Adrenal gland (tissue), 9 donors: ENCODE measurements at regions not wholly inside any gene's neighbourhood (a gene's known extent, or its start where the extent isn't known, plus 50 kb on each side); places are given as distances from the start of the nearest gene placed in this dataset.

Experiments
- DNase-seq, 7 donors: peaks; one replicate each; pipeline ENCODE4 v3.0.0-alpha.2; 2019 to 2020
- H3K27ac ChIP-seq, 5 donors: fragments of 200-600 bp; sonication (generic) in 4 of 5; 1 replicate in 3 of 5; 2 replicates in 2 of 5; pipeline versions ENCODE4 v1.5.1 to v1.8.0; 2016 to 2020; ENCODE audit warnings: mild to moderate bottlenecking in 1 of 5
- H3K27me3 ChIP-seq: fragments of 200-600 bp; 2 replicates; pipeline ENCODE4 v1.8.0; 2021
- H3K36me3 ChIP-seq, 2 donors: fragments of 200-600 bp; replicated peaks in 1 of 2; 1 replicate in 1 of 2; 2 replicates in 1 of 2; pipeline versions ENCODE4 v1.5.1 to v1.8.0; 2018 to 2022
- H3K4me1 ChIP-seq, 2 donors: fragments of 200-600 bp; replicated peaks in 1 of 2; 1 replicate in 1 of 2; 2 replicates in 1 of 2; pipeline versions ENCODE4 v1.5.1 to v1.8.0; 2018 to 2021
- H3K4me3 ChIP-seq, 4 donors: fragments of 200-600 bp; sonication (generic) in 3 of 4; one replicate each; pipeline ENCODE4 v1.5.1; 2016 to 2018
- H3K9me3 ChIP-seq, 3 donors: fragments of 200-600 bp; sonication (generic) in 1 of 3; replicated peaks in 1 of 3; 1 replicate in 2 of 3; 2 replicates in 1 of 3; pipeline versions ENCODE4 v1.5.1 to v1.8.0; 2016 to 2021
- CTCF ChIP-seq, 6 experiments: fragments of 450-650 bp in 4 of 6; fragments of 200-600 bp in 2 of 6; sonication (generic) in 1 of 6; IDR thresholded peaks; 1 replicate in 5 of 6; 2 replicates in 1 of 6; pipeline versions ENCODE4 v1.5.1 to v1.8.0; 2016 to 2021; ENCODE audit warnings: antibody characterized with exemption in 6 of 6, mild to moderate bottlenecking in 2 of 6, moderate library complexity in 1 of 6
- POLR2A ChIP-seq, 2 donors: fragments of 450-650 bp; IDR thresholded peaks; one replicate each; pipeline ENCODE4 v1.6.1; 2017; ENCODE audit warnings: antibody characterized with exemption in 2 of 2, mild to moderate bottlenecking in 2 of 2, moderate library complexity in 1 of 2
- WGBS, 4 donors: extraction: QIAGEN DNeasy Blood & Tissue Kit in 2 of 4; methylation state at CpG; one replicate each; pipeline versions ENCODE4 v1.1.5 to v1.1.7; 2013 to 2017; 5-methylcytosine and 5-hydroxymethylcytosine counted together
- intact Hi-C, 2 donors: fragments of 100-400 bp; cut with DNase I; formaldehyde crosslinking; loops; one replicate each; pipeline versions ENCODE4 v1.14.1 to v1.15.0; 2022 to 2023
- donor health status: healthy with polysubstance abuse.
- donor health status: Bipolar disorder and iron deficiency.
- donor health status: DM: yes; HTN: yes; CAD: no.
- donor health status: DM: no; HTN: no; CAD: no.
- donor health status: DM: no; HTN: no; CAD: no.

DNA sequence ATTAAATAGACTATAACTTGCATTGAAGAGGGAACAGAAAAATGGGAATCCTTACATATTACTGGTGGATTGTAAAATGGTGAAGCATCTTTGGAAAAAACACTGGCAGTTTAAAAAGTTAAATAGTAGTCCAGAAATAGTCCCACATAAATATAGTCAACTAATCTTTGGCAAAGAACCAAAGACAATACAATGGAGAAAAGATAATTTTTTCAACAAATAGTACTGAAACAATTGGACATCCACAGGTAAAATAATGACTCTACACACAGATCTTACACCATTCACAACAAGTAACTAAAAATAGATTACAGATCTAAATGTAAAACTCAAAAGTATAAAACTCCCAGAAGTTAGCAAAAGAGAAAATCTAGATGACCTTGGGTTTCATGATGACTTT lies 259.1 kb upstream of the CEP162 start:
- no peaks in the 10 kb centered on the region for H3K27me3 ChIP-seq
- TF ChIP-seq POLR2A (IDR thresholded peaks at IDR 0.05): no peak
- no peak for TF ChIP-seq CTCF (IDR thresholded peaks at IDR 0.05)
- intact Hi-C loops: no loop called here

DNA sequence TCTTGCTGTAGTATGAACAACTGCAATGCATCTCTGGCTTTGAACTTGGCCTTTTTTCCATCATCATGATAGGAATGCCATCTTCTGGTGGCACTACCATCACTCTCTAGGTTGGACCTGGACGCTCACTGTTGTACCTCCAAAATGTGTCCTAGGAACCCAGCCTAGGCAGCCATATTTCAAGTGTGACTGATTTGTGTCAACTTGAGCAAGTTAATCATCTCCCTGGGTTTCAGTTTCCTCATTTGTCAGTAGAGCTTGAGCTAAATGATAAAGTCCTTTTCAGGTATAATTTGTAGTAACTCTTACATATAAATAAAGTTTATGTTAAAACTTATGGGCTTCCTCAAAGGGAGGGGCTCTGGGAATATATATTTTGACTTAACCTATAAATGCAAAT lies 241.7 kb upstream of the CEP162 start:
- Histone ChIP-seq H3K27me3 (no peaks in the 10 kb centered on the region), H3K36me3 (no peaks in the 10 kb centered on the region), H3K4me3 (no peak overlapping the region), H3K27ac (no peak overlapping the region), H3K9me3 (no peaks in the 10 kb centered on the region), H3K4me1 (no peaks in the 10 kb centered on the region)
- 50 to 79% (median 73%) methylated on average over 1 of the region's 1 CpG for WGBS, 4 donors
- intact Hi-C loops: no loop called here
- TF ChIP-seq POLR2A (IDR thresholded peaks at IDR 0.05): no peak
- no peak for TF ChIP-seq CTCF (IDR thresholded peaks at IDR 0.05)
- no peak for DNase-seq

More for the DNA sequence above, 259.1 kb upstream of the CEP162 start:
- DNase-seq: no peak
- no peaks in the 10 kb centered on the region for H3K36me3 ChIP-seq
- no peaks in the 10 kb centered on the region for H3K9me3 ChIP-seq
- no peak overlapping the region for H3K4me3 ChIP-seq
- no peaks in the 10 kb centered on the region for H3K4me1 ChIP-seq
- H3K27ac ChIP-seq: no peak overlapping the region

- Histone ChIP-seq H3K4me3 (no peak overlapping the region), H3K4me1 (no peaks in the 10 kb centered on the region), H3K9me3 (no peaks in the 10 kb centered on the region), H3K36me3 (no peaks in the 10 kb centered on the region), H3K27me3 (no peaks in the 10 kb centered on the region), H3K27ac (no peak overlapping the region)
- no peak for DNase-seq
- intact Hi-C loops: no loop called here
- no peak for TF ChIP-seq CTCF (IDR thresholded peaks at IDR 0.05)
Measured at GRCh38 chr6:84467296-84467695, 239.9 kb upstream of the CEP162 start.

GRCh38 chr6:84466511-84466910 lies 239.1 kb upstream of the CEP162 start:
- WGBS, 4 donors: 21 to 43% (median 35%) methylated on average over 4 of the region's 4 CpGs
- Histone ChIP-seq H3K9me3 (no peaks in the 10 kb centered on the region), H3K27me3 (no peaks in the 10 kb centered on the region), H3K4me3 (no peak overlapping the region), H3K27ac (no peak overlapping the region), H3K4me1 (no peaks in the 10 kb centered on the region), H3K36me3 (no peaks in the 10 kb centered on the region)
- intact Hi-C loops: no loop called here
- DNase-seq: no peak
- no peak for TF ChIP-seq CTCF (IDR thresholded peaks at IDR 0.05)
- no peak for TF ChIP-seq POLR2A (IDR thresholded peaks at IDR 0.05)
